ENCODE measurements at regions not wholly inside any gene's neighbourhood (a gene's known extent, or its start where the extent isn't known, plus 50 kb on each side); places are given as distances from the start of the nearest gene placed in this dataset.

- DNase-seq (ENCODE audit: low read depth), result peak; percentile 14
These were observed 56.4 kb downstream of the CRYGS start for GRCh38 chr3:186487819-186488218.

- no peak for DNase-seq (ENCODE audit: low read depth)
These were observed 57.1 kb downstream of the CRYGS start for GRCh38 chr3:186487037-186487436.

GRCh38 chr3:186483611-186484340, 60.4 kb downstream of the CRYGS start:
- no peak for DNase-seq (ENCODE audit: low read depth)

GRCh38 chr3:186481526-186481925, 62.7 kb downstream of the CRYGS start:
- no peak for DNase-seq (ENCODE audit: low read depth)

- no peak for DNase-seq (ENCODE audit: low read depth)
These were observed 66.3 kb downstream of the CRYGS start for GRCh38 chr3:186477876-186478275.

GRCh38 chr3:186477033-186477432, 67.1 kb downstream of the CRYGS start:
- no peak for DNase-seq (ENCODE audit: low read depth)

GRCh38 chr3:186476541-186476940, 67.6 kb downstream of the CRYGS start:
- DNase-seq (ENCODE audit: low read depth), result no peak

GRCh38 chr3:186476044-186476468, 68.1 kb downstream of the CRYGS start:
- DNase-seq (ENCODE audit: low read depth), result no peak

GRCh38 chr3:186473166-186473565, 71.0 kb downstream of the CRYGS start:
- no peak for DNase-seq (ENCODE audit: low read depth)

GRCh38 chr3:186472456-186473008, 71.6 kb downstream of the CRYGS start:
- no peak for DNase-seq (ENCODE audit: low read depth)

- DNase-seq (ENCODE audit: low read depth), result no peak
These were observed 72.4 kb downstream of the CRYGS start for GRCh38 chr3:186471771-186472170.

- DNase-seq (ENCODE audit: low read depth), result no peak
These were observed 74.7 kb downstream of the CRYGS start for GRCh38 chr3:186469525-186469924.

GRCh38 chr3:186467969-186468368, 76.2 kb downstream of the CRYGS start:
- DNase-seq (ENCODE audit: low read depth), result no peak

GRCh38 chr3:186466391-186466974, 77.7 kb downstream of the CRYGS start:
- no peak for DNase-seq (ENCODE audit: low read depth)

GRCh38 chr3:186465508-186465907, 78.7 kb downstream of the CRYGS start:
- DNase-seq (ENCODE audit: low read depth), result no peak

GRCh38 chr3:186464424-186465093, 79.6 kb downstream of the CRYGS start:
- DNase-seq (ENCODE audit: low read depth), result no peak

- peak; percentile 77 for DNase-seq (ENCODE audit: low read depth)
These were observed 83.0 kb downstream of the CRYGS start for GRCh38 chr3:186461141-186461540.

- DNase-seq (ENCODE audit: low read depth), result no peak
These were observed 85.1 kb downstream of the CRYGS start for GRCh38 chr3:186459108-186459467.

GRCh38 chr3:186458306-186459107, 85.7 kb downstream of the CRYGS start:
- DNase-seq (ENCODE audit: low read depth), result peak; percentile 8

- no peak for DNase-seq (ENCODE audit: low read depth)
These were observed 86.9 kb downstream of the CRYGS start for GRCh38 chr3:186457236-186457635.

GRCh38 chr3:186456731-186457191, 87.4 kb downstream of the CRYGS start:
- no peak for DNase-seq (ENCODE audit: low read depth)

All from M059J (cell line).